HepG2 (cell line): ENCODE measurements at regions not wholly inside any gene's neighbourhood (a gene's known extent, or its start where the extent isn't known, plus 50 kb on each side); places are given as distances from the start of the nearest gene placed in this dataset.
A peak's percentile ranks its signal among the peaks of the same experiment; 100 is the strongest.

Experiments
- MBNL3 ChIP-seq: fragments of 250-450 bp; sonication (Bioruptor Pico); conservative IDR thresholded peaks from 2 replicates; pipeline ENCODE4 v1.8.0; 2022; ENCODE audit warnings: mild to moderate bottlenecking, inconsistent platforms
- PTBP1 ChIP-seq: fragments of 200-400 bp; formaldehyde crosslinking; IDR thresholded peaks from 2 replicates; pipeline ENCODE4 v1.6.1; 2018; ENCODE audit warnings: low read length, low read depth; ENCODE audit not compliant: poor library complexity, severe bottlenecking
- RXRB ChIP-seq: IDR thresholded peaks from 2 replicates; pipeline ENCODE4 v1.6.1; 2016; ENCODE audit warnings: borderline replicate concordance, missing genetic modification reagents, missing compliant biosample characterization
- SMAD1 ChIP-seq: sonication (generic); formaldehyde crosslinking; IDR thresholded peaks from 2 replicates; pipeline ENCODE4 v1.4.0; 2020; ENCODE audit warnings: missing genetic modification reagents, low read depth, mild to moderate bottlenecking, borderline replicate concordance
- ZFP36L2 ChIP-seq: sonication (generic); formaldehyde crosslinking; IDR thresholded peaks from 2 replicates; pipeline ENCODE4 v1.4.0; 2020; ENCODE audit warnings: missing genetic modification reagents
- ZFY ChIP-seq: sonication (generic); formaldehyde crosslinking; IDR thresholded peaks from 2 replicates; pipeline ENCODE4 v1.4.0; 2020; ENCODE audit warnings: missing genetic modification reagents
- ZNF224 ChIP-seq: sonication (generic); formaldehyde crosslinking; IDR thresholded peaks from 2 replicates; pipeline ENCODE4 v1.5.0; 2020; ENCODE audit warnings: mild to moderate bottlenecking, missing genetic modification reagents
- ZNF234 ChIP-seq: sonication (generic); formaldehyde crosslinking; conservative IDR thresholded peaks from 2 replicates; pipeline ENCODE4 v1.5.1; 2020; ENCODE audit warnings: mild to moderate bottlenecking, missing genetic modification reagents
- ZNF557 ChIP-seq: sonication (generic); formaldehyde crosslinking; IDR thresholded peaks from 2 replicates; pipeline ENCODE4 v1.4.0; 2020; ENCODE audit warnings: missing genetic modification reagents
- ZNF709 ChIP-seq: sonication (generic); formaldehyde crosslinking; IDR thresholded peaks from 2 replicates; pipeline ENCODE4 v1.5.0; 2020; ENCODE audit warnings: mild to moderate bottlenecking, missing genetic modification reagents
- ZNF766 ChIP-seq: sonication (generic); formaldehyde crosslinking; IDR thresholded peaks from 2 replicates; pipeline ENCODE4 v1.5.0; 2020; ENCODE audit warnings: missing genetic modification reagents, borderline replicate concordance
- ZNF891 ChIP-seq: sonication (generic); formaldehyde crosslinking; IDR thresholded peaks from 2 replicates; pipeline ENCODE4 v1.5.0; 2020; ENCODE audit warnings: mild to moderate bottlenecking, missing genetic modification reagents
- TF ChIP-seq, protein P1 (sequence below): sonication (generic); formaldehyde crosslinking; IDR thresholded peaks from 2 replicates; pipeline ENCODE4 v1.5.0; 2020; ENCODE audit warnings: mild to moderate bottlenecking, missing genetic modification reagents, borderline replicate concordance
- TF ChIP-seq, protein P2 (sequence below): IDR thresholded peaks from 2 replicates; pipeline ENCODE4 v1.6.1; 2016; ENCODE audit warnings: control low read depth

DNA sequence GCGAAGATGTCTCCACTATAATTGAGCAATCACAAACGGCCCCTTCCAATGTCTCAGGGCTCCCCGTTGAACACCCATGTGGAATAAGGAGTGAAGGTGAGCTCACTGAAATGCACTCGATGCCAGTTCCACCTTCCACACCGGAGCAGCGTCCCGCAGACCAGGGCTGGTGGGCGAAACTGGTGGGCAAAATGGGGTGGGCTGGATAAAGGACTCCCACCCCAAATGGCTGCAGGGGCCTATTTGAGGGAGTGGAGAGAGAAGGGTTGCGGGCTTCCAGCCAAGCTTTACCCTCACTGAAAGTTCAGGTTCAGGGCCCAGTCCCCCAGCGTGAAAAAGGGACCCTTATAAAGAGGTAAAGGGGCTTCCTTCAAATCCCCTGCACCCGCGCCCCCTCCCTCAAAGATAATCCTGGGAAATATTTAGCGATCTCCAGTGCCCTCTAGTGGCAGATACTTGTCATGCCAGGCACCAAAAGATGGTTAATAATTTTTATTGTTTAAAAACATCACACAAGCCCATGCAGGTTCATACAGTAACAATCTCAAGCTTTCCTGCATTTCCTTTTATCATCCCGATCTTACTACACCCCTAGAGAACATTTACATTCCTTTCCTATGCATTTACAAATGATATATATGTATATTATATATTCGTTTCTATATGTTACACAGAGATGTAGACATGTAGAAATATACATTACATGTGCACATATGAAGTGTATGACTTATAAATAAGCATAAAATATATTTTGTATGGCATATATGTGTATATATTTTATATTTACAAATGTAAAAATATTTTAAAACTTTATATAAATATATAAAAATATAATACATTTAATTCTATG, 58.2 kb upstream of the NKX2-2 start (continued):
- TF ChIP-seq, protein P1, sequence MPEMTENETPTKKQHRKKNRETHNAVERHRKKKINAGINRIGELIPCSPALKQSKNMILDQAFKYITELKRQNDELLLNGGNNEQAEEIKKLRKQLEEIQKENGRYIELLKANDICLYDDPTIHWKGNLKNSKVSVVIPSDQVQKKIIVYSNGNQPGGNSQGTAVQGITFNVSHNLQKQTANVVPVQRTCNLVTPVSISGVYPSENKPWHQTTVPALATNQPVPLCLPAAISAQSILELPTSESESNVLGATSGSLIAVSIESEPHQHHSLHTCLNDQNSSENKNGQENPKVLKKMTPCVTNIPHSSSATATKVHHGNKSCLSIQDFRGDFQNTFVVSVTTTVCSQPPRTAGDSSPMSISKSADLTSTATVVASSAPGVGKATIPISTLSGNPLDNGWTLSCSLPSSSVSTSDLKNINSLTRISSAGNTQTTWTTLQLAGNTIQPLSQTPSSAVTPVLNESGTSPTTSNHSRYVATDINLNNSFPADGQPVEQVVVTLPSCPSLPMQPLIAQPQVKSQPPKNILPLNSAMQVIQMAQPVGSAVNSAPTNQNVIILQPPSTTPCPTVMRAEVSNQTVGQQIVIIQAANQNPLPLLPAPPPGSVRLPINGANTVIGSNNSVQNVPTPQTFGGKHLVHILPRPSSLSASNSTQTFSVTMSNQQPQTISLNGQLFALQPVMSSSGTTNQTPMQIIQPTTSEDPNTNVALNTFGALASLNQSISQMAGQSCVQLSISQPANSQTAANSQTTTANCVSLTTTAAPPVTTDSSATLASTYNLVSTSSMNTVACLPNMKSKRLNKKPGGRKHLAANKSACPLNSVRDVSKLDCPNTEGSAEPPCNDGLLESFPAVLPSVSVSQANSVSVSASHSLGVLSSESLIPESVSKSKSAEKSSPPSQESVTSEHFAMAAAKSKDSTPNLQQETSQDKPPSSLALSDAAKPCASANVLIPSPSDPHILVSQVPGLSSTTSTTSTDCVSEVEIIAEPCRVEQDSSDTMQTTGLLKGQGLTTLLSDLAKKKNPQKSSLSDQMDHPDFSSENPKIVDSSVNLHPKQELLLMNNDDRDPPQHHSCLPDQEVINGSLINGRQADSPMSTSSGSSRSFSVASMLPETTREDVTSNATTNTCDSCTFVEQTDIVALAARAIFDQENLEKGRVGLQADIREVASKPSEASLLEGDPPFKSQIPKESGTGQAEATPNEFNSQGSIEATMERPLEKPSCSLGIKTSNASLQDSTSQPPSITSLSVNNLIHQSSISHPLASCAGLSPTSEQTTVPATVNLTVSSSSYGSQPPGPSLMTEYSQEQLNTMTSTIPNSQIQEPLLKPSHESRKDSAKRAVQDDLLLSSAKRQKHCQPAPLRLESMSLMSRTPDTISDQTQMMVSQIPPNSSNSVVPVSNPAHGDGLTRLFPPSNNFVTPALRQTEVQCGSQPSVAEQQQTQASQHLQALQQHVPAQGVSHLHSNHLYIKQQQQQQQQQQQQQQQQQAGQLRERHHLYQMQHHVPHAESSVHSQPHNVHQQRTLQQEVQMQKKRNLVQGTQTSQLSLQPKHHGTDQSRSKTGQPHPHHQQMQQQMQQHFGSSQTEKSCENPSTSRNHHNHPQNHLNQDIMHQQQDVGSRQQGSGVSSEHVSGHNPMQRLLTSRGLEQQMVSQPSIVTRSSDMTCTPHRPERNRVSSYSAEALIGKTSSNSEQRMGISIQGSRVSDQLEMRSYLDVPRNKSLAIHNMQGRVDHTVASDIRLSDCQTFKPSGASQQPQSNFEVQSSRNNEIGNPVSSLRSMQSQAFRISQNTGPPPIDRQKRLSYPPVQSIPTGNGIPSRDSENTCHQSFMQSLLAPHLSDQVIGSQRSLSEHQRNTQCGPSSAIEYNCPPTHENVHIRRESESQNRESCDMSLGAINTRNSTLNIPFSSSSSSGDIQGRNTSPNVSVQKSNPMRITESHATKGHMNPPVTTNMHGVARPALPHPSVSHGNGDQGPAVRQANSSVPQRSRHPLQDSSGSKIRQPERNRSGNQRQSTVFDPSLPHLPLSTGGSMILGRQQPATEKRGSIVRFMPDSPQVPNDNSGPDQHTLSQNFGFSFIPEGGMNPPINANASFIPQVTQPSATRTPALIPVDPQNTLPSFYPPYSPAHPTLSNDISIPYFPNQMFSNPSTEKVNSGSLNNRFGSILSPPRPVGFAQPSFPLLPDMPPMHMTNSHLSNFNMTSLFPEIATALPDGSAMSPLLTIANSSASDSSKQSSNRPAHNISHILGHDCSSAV = no peak
- TF ChIP-seq ZNF709 (CRISPR knock-in tag) = no peak
- TF ChIP-seq ZNF891 = 0 out of 2 replicates have a peak, but pooled peaks have one; percentile 24
- no peak for TF ChIP-seq ZFY (CRISPR knock-in tag)
- peak; percentile 32; the same call in 1 of the 2 replicates for TF ChIP-seq RXRB (CRISPR knock-in tag)
- TF ChIP-seq MBNL3 (CRISPR knock-in tag) = no peak
- no peak for TF ChIP-seq ZFP36L2 (CRISPR knock-in tag)
- TF ChIP-seq PTBP1 = peak; percentile 54
- TF ChIP-seq ZNF234 (CRISPR knock-in tag) = no peak
- no peak for TF ChIP-seq ZNF766 (CRISPR knock-in tag)
- TF ChIP-seq SMAD1 (CRISPR knock-in tag) = no peak
- TF ChIP-seq ZNF557 (CRISPR knock-in tag) = no peak
- TF ChIP-seq, protein P2, sequence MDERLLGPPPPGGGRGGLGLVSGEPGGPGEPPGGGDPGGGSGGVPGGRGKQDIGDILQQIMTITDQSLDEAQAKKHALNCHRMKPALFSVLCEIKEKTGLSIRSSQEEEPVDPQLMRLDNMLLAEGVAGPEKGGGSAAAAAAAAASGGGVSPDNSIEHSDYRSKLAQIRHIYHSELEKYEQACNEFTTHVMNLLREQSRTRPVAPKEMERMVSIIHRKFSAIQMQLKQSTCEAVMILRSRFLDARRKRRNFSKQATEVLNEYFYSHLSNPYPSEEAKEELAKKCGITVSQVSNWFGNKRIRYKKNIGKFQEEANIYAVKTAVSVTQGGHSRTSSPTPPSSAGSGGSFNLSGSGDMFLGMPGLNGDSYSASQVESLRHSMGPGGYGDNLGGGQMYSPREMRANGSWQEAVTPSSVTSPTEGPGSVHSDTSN (CRISPR knock-in tag) = no peak
- no peak for TF ChIP-seq ZNF224
